Fibroblast of pulmonary artery (primary cell): ENCODE measurements at regions not wholly inside any gene's neighbourhood (a gene's known extent, or its start where the extent isn't known, plus 50 kb on each side); places are given as distances from the start of the nearest gene placed in this dataset.

Source experiments
- DNase-seq: peaks from one replicate; pipeline ENCODE4 v3.0.0-alpha.2; 2010; ENCODE audit warnings: low read depth
- H3K4me3 ChIP-seq: replicated peaks from 2 replicates; pipeline ENCODE4 v1.5.1; 2011; ENCODE audit warnings: low read depth, mild to moderate bottlenecking, control low read depth, low read length, moderate library complexity
- TF ChIP-seq, protein P1 (sequence below): IDR thresholded peaks from 2 replicates; pipeline ENCODE4 v1.5.1; 2011; ENCODE audit warnings: mild to moderate bottlenecking, control low read depth, low read length, inconsistent platforms; ENCODE audit errors: missing control alignments

DNA sequence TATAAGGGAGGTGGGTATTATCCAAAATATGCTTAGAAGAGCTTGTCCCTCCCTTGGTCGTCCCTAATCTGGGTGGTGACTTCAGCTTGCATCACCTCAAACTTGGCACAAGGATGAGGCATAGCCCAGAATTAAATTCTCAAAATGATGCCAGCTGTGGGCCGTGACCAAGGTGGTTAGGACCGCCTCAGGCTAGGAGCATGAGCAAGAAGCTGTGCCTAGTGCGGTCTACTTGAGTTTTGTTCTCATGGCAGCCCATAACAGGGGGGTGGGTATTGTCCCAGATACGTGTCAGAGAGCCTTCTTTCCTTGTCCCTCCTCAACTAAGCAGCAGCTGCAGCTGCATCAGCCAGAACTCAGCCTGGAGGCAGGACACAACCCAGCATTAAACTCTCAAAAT, 2620.0 kb downstream of the PCDH7 start:
- DNase-seq, result no peak
- H3K4me3 ChIP-seq, result no peak overlapping the region
- TF ChIP-seq, protein P1, sequence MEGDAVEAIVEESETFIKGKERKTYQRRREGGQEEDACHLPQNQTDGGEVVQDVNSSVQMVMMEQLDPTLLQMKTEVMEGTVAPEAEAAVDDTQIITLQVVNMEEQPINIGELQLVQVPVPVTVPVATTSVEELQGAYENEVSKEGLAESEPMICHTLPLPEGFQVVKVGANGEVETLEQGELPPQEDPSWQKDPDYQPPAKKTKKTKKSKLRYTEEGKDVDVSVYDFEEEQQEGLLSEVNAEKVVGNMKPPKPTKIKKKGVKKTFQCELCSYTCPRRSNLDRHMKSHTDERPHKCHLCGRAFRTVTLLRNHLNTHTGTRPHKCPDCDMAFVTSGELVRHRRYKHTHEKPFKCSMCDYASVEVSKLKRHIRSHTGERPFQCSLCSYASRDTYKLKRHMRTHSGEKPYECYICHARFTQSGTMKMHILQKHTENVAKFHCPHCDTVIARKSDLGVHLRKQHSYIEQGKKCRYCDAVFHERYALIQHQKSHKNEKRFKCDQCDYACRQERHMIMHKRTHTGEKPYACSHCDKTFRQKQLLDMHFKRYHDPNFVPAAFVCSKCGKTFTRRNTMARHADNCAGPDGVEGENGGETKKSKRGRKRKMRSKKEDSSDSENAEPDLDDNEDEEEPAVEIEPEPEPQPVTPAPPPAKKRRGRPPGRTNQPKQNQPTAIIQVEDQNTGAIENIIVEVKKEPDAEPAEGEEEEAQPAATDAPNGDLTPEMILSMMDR, result no peak

GRCh38 chr4:33349376-33349775, 2629.2 kb downstream of the PCDH7 start:
- DNase-seq, result no peak
- TF ChIP-seq, protein P1, result no peak
- H3K4me3 ChIP-seq, result no peak overlapping the region

DNA sequence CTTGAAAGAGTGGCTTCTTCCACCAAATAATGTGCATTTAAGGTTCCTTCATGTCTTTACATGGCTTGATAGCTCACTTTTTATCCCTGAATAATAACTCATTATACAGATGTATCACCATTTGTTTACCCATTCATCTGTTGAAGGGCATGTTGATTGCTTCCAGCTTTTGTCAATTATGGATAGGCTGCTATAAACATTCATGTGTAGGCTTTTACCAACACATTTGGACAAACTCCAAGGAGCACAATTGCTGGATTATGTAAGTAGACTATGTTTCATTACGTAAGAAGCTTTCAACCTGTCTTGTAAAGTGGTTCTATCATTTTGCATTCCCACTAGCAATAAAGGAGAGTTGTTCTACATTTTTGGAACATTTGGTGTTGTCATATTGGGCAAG, 2637.0 kb downstream of the PCDH7 start:
- TF ChIP-seq, protein P1, result no peak
- DNase-seq, result peak; percentile 7
- H3K4me3 ChIP-seq, result no peak overlapping the region

DNA sequence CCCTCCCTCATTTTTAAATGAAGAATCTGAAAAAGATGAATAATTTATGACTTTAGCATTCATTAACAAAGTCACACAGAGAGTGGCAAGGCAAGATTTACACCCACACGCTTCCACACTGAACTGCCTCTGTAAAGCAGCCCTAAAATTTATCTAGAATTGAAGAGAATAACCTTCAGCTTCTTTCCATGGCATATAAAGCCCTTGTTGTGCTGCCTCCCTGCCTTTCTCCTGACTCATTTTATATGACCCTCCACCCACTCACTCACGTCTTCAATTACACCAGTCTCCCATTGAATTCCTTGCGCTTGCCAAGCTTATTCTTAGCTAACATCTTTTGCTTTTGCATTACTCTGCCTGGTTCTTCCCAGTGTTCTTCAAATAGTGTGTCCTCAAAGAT, 2649.3 kb downstream of the PCDH7 start:
- TF ChIP-seq, protein P1, result no peak
- DNase-seq, result peak; percentile 84
- no peak overlapping the region for H3K4me3 ChIP-seq

- DNase-seq, result no peak
- TF ChIP-seq, protein P1, result no peak
- no peak overlapping the region for H3K4me3 ChIP-seq
Measured at GRCh38 chr4:33381816-33382215, 2661.6 kb downstream of the PCDH7 start.

DNA sequence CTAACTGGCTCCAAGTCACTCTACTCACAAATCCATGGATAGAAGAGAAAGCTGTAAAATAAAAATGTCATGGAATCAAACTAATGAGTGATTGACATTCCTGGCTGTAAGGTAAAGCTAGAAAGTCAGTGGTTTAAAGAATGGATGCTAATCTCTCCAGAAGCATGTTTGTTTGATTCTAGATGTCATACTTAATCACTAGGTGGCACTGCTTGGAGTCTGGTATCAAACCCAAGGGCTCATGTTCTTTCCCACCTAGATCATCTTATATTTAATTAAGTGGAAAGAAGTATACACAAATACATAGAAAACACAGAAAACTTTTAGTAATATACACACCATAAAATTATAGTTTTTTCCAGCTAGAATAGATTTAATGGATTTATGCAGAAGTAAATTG, 2666.6 kb downstream of the PCDH7 start:
- TF ChIP-seq, protein P1, result peak; percentile 48
- no peak overlapping the region for H3K4me3 ChIP-seq
- peak; percentile 35 for DNase-seq

DNA sequence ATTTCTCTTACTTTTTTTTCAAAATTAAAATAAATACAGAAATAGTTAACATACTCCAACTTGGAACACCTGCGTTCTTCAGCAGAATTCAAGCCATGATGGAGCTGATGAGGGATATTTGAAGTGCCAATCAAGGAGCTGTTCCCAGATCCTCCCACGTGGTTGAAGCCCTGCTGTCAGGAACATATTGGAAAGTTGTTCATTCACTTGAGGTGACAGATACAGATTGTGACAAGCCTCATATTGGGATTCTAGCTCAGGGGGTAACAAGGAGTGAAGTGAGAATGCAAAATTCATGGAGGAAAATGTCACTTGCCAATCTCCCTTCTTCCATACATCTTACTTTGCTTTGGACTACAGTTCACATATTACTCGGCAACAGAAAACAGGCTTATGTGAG, 2670.8 kb downstream of the PCDH7 start:
- DNase-seq, result no peak
- H3K4me3 ChIP-seq, result no peak overlapping the region
- TF ChIP-seq, protein P1, result no peak
